MM.1S (cell line): ENCODE measurements at regions not wholly inside any gene's neighbourhood (a gene's known extent, or its start where the extent isn't known, plus 50 kb on each side); places are given as distances from the start of the nearest gene placed in this dataset.

Source experiments
- DNase-seq: peaks from one replicate; pipeline ENCODE4 v3.0.0-alpha.2; 2015
- H2AFZ ChIP-seq: fragments of 300-600 bp; sonication (generic); 2 replicates; pipeline ENCODE4 v1.6.0; 2016; ENCODE audit warnings: antibody characterized with exemption, low read length
- H3F3A ChIP-seq: fragments of 300-600 bp; sonication (generic); 2 replicates; pipeline ENCODE4 v1.6.1; 2016; ENCODE audit warnings: mild to moderate bottlenecking, antibody characterized with exemption, low read length, moderate library complexity, mixed read lengths; ENCODE audit not compliant: insufficient read depth
- H3K27ac ChIP-seq: fragments of 300-600 bp; sonication (generic); 2 replicates; pipeline ENCODE4 v1.5.1; 2016; ENCODE audit warnings: mild to moderate bottlenecking, low read length
- H3K27me3 ChIP-seq: fragments of 300-600 bp; sonication (generic); replicated peaks from 2 replicates; pipeline ENCODE4 v1.6.0; 2016; ENCODE audit warnings: low read length; ENCODE audit not compliant: insufficient read depth
- H3K36me3 ChIP-seq: fragments of 300-600 bp; sonication (generic); replicated peaks from 2 replicates; pipeline ENCODE4 v1.6.1; 2016; ENCODE audit warnings: mild to moderate bottlenecking, low read length, mixed read lengths; ENCODE audit not compliant: insufficient read depth
- H3K4me1 ChIP-seq: fragments of 300-600 bp; sonication (generic); 2 replicates; pipeline ENCODE4 v1.6.1; 2016; ENCODE audit warnings: low read length, mixed read lengths
- H3K4me2 ChIP-seq: fragments of 300-600 bp; sonication (generic); 2 replicates; pipeline ENCODE4 v1.6.0; 2016; ENCODE audit warnings: low read depth, low read length
- H3K4me3 ChIP-seq: fragments of 300-600 bp; sonication (generic); 2 replicates; pipeline ENCODE4 v1.5.1; 2016; ENCODE audit warnings: low read length, mixed read lengths
- H3K79me2 ChIP-seq: fragments of 300-600 bp; sonication (generic); 2 replicates; pipeline ENCODE4 v1.6.1; 2016; ENCODE audit warnings: mixed run types, low read length, mixed read lengths
- H3K9ac ChIP-seq: fragments of 300-600 bp; sonication (generic); 2 replicates; pipeline ENCODE4 v1.6.1; 2016; ENCODE audit warnings: low read length, mixed read lengths
- H3K9me2 ChIP-seq: fragments of 300-600 bp; sonication (generic); replicated peaks from 2 replicates; pipeline ENCODE4 v1.6.1; 2016; ENCODE audit warnings: mild to moderate bottlenecking, low read length, mixed read lengths; ENCODE audit not compliant: insufficient read depth
- H3K9me3 ChIP-seq: fragments of 300-600 bp; sonication (generic); replicated peaks from 2 replicates; pipeline ENCODE4 v1.6.1; 2016; ENCODE audit warnings: mild to moderate bottlenecking, low read length, mixed read lengths; ENCODE audit not compliant: insufficient read depth
- H4K20me1 ChIP-seq: fragments of 300-600 bp; sonication (generic); 2 replicates; pipeline ENCODE4 v1.6.1; 2016; ENCODE audit warnings: mild to moderate bottlenecking, low read length, moderate library complexity, mixed read lengths; ENCODE audit not compliant: insufficient read depth
- CTCF ChIP-seq: fragments of 300-600 bp; sonication (generic); IDR thresholded peaks from 2 replicates; pipeline ENCODE4 v1.5.1; 2016; ENCODE audit warnings: antibody characterized with exemption, low read length, mixed read lengths
- EZH2 ChIP-seq: fragments of 300-600 bp; sonication (generic); optimal IDR thresholded peaks from 2 replicates; pipeline ENCODE3; 2017; ENCODE audit warnings: low read depth, mild to moderate bottlenecking, antibody characterized with exemption, low read length, mixed read lengths
- EZH2phosphoT487 ChIP-seq: fragments of 300-600 bp; sonication (generic); IDR thresholded peaks from 2 replicates; pipeline ENCODE4 v1.6.1; 2018; ENCODE audit warnings: antibody characterized with exemption, low read length

- H2AFZ ChIP-seq, result no peak overlapping the region
- no peak for TF ChIP-seq CTCF
- no peak for TF ChIP-seq EZH2
- TF ChIP-seq EZH2phosphoT487, result no peak
- no peak overlapping the region for H3K4me2 ChIP-seq
- no peaks in the 10 kb centered on the region for H4K20me1 ChIP-seq
- no peak overlapping the region for H3K4me3 ChIP-seq
- H3K4me1 ChIP-seq, result no peaks in the 10 kb centered on the region
- no peak overlapping the region for H3K9ac ChIP-seq
- H3K27me3 ChIP-seq, result no peaks in the 10 kb centered on the region
- no peaks in the 10 kb centered on the region for H3K9me3 ChIP-seq
- DNase-seq, result no peak
- H3K27ac ChIP-seq, result no peak overlapping the region
- H3F3A ChIP-seq, result no peaks in the 10 kb centered on the region
- H3K79me2 ChIP-seq, result no peaks in the 10 kb centered on the region
- H3K36me3 ChIP-seq, result no peaks in the 10 kb centered on the region
- H3K9me2 ChIP-seq, result no peaks in the 10 kb centered on the region
Observed at GRCh38 chr2:34734042-34734441, 1134.9 kb upstream of the FAM98A start.

GRCh38 chr2:34731292-34731691 is 1132.2 kb upstream of the FAM98A start:
- TF ChIP-seq CTCF, result no peak
- TF ChIP-seq EZH2, result no peak
- TF ChIP-seq EZH2phosphoT487, result no peak
- Histone ChIP-seq H2AFZ (no peak overlapping the region), H3K4me3 (no peak overlapping the region)

GRCh38 chr2:34729845-34730244 is 1130.7 kb upstream of the FAM98A start:
- H3F3A ChIP-seq, result no peaks in the 10 kb centered on the region
- no peak for DNase-seq
- H3K9me2 ChIP-seq, result no peaks in the 10 kb centered on the region
- H3K27ac ChIP-seq, result no peak overlapping the region
- H3K9ac ChIP-seq, result no peak overlapping the region
- no peaks in the 10 kb centered on the region for H3K27me3 ChIP-seq
- H3K79me2 ChIP-seq, result no peaks in the 10 kb centered on the region
- no peaks in the 10 kb centered on the region for H3K9me3 ChIP-seq
- no peaks in the 10 kb centered on the region for H4K20me1 ChIP-seq
- H3K4me2 ChIP-seq, result no peak overlapping the region
- H3K4me3 ChIP-seq, result no peak overlapping the region
- H3K36me3 ChIP-seq, result no peaks in the 10 kb centered on the region
- TF ChIP-seq EZH2phosphoT487, result no peak
- no peak for TF ChIP-seq CTCF
- TF ChIP-seq EZH2, result no peak
- H2AFZ ChIP-seq, result no peak overlapping the region
- H3K4me1 ChIP-seq, result no peaks in the 10 kb centered on the region

More at GRCh38 chr2:34731292-34731691, 1132.2 kb upstream of the FAM98A start:
- H3K27me3 ChIP-seq, result no peaks in the 10 kb centered on the region
- no peaks in the 10 kb centered on the region for H3K9me3 ChIP-seq
- H4K20me1 ChIP-seq, result no peaks in the 10 kb centered on the region
- H3F3A ChIP-seq, result no peaks in the 10 kb centered on the region
- H3K36me3 ChIP-seq, result no peaks in the 10 kb centered on the region
- H3K9ac ChIP-seq, result no peak overlapping the region
- no peak overlapping the region for H3K4me2 ChIP-seq
- no peak for DNase-seq
- no peak overlapping the region for H3K27ac ChIP-seq
- no peaks in the 10 kb centered on the region for H3K9me2 ChIP-seq
- H3K79me2 ChIP-seq, result no peaks in the 10 kb centered on the region
- no peaks in the 10 kb centered on the region for H3K4me1 ChIP-seq
